NCI-H524 (cell line): ENCODE measurements at regions not wholly inside any gene's neighbourhood (a gene's known extent, or its start where the extent isn't known, plus 50 kb on each side); places are given as distances from the start of the nearest gene placed in this dataset.
"Not testable (repeated sequence)": the region's sequence is repeated elsewhere in the genome, so short reads cannot be mapped to it uniquely, and the experiment has no call there.

Source experiments
- DNase-seq, 2 experiments: peaks; one replicate each; lab custom pipeline; 2025; lab: John Stamatoyannopoulos, UW

GRCh38 chr6:146938266-146938665, 266.0 kb upstream of the STXBP5 start:
- DNase-seq = no peak

- DNase-seq = not testable (repeated sequence)
These were observed 264.8 kb upstream of the STXBP5 start for GRCh38 chr6:146939456-146939855.

GRCh38 chr6:146943664-146944063, 260.6 kb upstream of the STXBP5 start:
- DNase-seq = no peak

GRCh38 chr6:146944077-146944476, 260.1 kb upstream of the STXBP5 start:
- DNase-seq = no peak

GRCh38 chr6:146944809-146945208, 259.4 kb upstream of the STXBP5 start:
- DNase-seq = no peak

GRCh38 chr6:146946559-146946958, 257.7 kb upstream of the STXBP5 start:
- no peak for DNase-seq

GRCh38 chr6:146948790-146949342, 255.4 kb upstream of the STXBP5 start:
- peak in 1 of 2 experiments; percentile 42 for DNase-seq

- no peak for DNase-seq
These were observed 254.8 kb upstream of the STXBP5 start for GRCh38 chr6:146949425-146949824.

GRCh38 chr6:146950351-146950835, 253.8 kb upstream of the STXBP5 start:
- DNase-seq = no peak

- DNase-seq = no peak
These were observed 248.6 kb upstream of the STXBP5 start for GRCh38 chr6:146955570-146955969.

GRCh38 chr6:146957181-146958093, 246.8 kb upstream of the STXBP5 start:
- DNase-seq = no peak

- DNase-seq = no peak
These were observed 242.4 kb upstream of the STXBP5 start for GRCh38 chr6:146961831-146962230.

- no peak for DNase-seq
These were observed 241.9 kb upstream of the STXBP5 start for GRCh38 chr6:146962329-146962728.

- no peak for DNase-seq
These were observed 239.0 kb upstream of the STXBP5 start for GRCh38 chr6:146965110-146965689.

GRCh38 chr6:146968041-146968760, 236.0 kb upstream of the STXBP5 start:
- peak; percentile 52 to 85 for DNase-seq

- no peak for DNase-seq
These were observed 231.7 kb upstream of the STXBP5 start for GRCh38 chr6:146972546-146972945.

- DNase-seq = no peak
These were observed 229.9 kb upstream of the STXBP5 start for GRCh38 chr6:146974351-146974750.

GRCh38 chr6:146975093-146975492, 229.1 kb upstream of the STXBP5 start:
- no peak for DNase-seq

- DNase-seq = no peak
These were observed 223.3 kb upstream of the STXBP5 start for GRCh38 chr6:146980900-146981329.

GRCh38 chr6:146981981-146982380, 222.2 kb upstream of the STXBP5 start:
- no peak for DNase-seq

GRCh38 chr6:146984251-146984924, 219.8 kb upstream of the STXBP5 start:
- no peak for DNase-seq

- DNase-seq = no peak
These were observed 219.1 kb upstream of the STXBP5 start for GRCh38 chr6:146985111-146985510.
